ENCODE measurements at regions not wholly inside any gene's neighbourhood (a gene's known extent, or its start where the extent isn't known, plus 50 kb on each side); places are given as distances from the start of the nearest gene placed in this dataset.

DNA sequence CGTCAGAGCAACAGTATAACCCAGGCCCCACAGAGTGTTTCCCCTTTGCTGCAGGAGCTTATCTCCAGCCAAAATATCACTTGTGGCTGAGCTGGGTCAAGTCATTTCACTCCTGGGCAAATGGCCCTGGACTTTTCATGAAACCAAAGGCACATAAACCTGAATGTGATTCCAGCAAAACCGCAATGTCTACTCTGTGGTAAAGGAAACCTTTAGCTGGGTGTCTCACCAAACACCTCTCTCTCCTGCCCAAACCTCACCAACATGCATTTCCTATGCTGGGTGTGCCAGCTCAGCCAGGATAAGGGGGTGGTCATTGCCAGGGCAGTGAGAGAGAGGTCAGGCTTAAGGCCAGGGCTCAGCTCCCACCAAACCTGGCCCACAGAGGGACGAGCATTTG lies 67.4 kb downstream of the GTPBP8 start:
- Histone ChIP-seq H3K9me3 (ENCODE audit: control insufficient read depth, low read length) (no peaks in the 10 kb centered on the region), H3K27ac (ENCODE audit: low read depth, low read length) (no peak overlapping the region), H3K9ac (ENCODE audit: extremely low read depth, low read length, poor library complexity, severe bottlenecking) (no peak overlapping the region), H3K4me3 (ENCODE audit: low read length) (no peak overlapping the region), H3K4me1 (ENCODE audit: control insufficient read depth, insufficient read depth, low read length) (no peaks in the 10 kb centered on the region), H3K27me3 (ENCODE audit: control insufficient read depth, insufficient read depth, low read length, poor library complexity, severe bottlenecking) (no peaks in the 10 kb centered on the region), H3K36me3 (ENCODE audit: control insufficient read depth, insufficient read depth, low read length) (no peaks in the 10 kb centered on the region)
- 80 to 98% methylated on average over 1 to 3 of the region's 3 CpGs for WGBS, 2 experiments (ENCODE audit: insufficient coverage in 1 of 2, insufficient read length in 1 of 2)
- no peaks in the 10 kb centered on the region for H3K36me3 Mint-ChIP-seq (ENCODE audit: low read depth)
- H3K27ac Mint-ChIP-seq = no peak overlapping the region
- H3K9me3 Mint-ChIP-seq = no peaks in the 10 kb centered on the region
- H3K4me3 Mint-ChIP-seq = no peak overlapping the region
- no peaks in the 10 kb centered on the region for H3K4me1 Mint-ChIP-seq
- TF ChIP-seq, protein P1, sequence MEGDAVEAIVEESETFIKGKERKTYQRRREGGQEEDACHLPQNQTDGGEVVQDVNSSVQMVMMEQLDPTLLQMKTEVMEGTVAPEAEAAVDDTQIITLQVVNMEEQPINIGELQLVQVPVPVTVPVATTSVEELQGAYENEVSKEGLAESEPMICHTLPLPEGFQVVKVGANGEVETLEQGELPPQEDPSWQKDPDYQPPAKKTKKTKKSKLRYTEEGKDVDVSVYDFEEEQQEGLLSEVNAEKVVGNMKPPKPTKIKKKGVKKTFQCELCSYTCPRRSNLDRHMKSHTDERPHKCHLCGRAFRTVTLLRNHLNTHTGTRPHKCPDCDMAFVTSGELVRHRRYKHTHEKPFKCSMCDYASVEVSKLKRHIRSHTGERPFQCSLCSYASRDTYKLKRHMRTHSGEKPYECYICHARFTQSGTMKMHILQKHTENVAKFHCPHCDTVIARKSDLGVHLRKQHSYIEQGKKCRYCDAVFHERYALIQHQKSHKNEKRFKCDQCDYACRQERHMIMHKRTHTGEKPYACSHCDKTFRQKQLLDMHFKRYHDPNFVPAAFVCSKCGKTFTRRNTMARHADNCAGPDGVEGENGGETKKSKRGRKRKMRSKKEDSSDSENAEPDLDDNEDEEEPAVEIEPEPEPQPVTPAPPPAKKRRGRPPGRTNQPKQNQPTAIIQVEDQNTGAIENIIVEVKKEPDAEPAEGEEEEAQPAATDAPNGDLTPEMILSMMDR (conservative IDR thresholded peaks at IDR 0.05) = no peak
- no peak for DNase-seq
- no peaks in the 10 kb centered on the region for H3K27me3 Mint-ChIP-seq (ENCODE audit: insufficient read depth)

DNA sequence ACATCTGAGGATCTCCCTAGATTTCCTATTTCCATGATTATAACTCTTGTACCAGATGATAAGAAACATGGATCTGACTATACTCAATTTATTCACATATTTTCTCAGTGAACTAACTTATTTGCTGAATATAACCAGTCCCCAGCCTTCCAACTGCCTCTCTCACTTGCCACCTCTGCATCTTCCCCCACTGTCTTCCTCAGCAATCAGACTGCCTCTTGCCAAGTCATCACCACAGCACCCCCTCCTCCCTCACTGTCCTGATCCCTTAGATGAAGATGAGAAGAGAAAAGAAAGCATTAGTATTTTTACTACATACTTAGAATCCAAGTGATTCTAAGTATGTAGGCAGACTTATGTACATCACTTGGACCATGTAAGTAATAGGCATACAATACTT lies 71.9 kb downstream of the GTPBP8 start:
- Histone ChIP-seq H3K9me3 (ENCODE audit: control insufficient read depth, low read length) (no peaks in the 10 kb centered on the region), H3K27ac (ENCODE audit: low read depth, low read length) (no peak overlapping the region), H3K4me1 (ENCODE audit: control insufficient read depth, insufficient read depth, low read length) (no peaks in the 10 kb centered on the region), H3K27me3 (ENCODE audit: control insufficient read depth, insufficient read depth, low read length, poor library complexity, severe bottlenecking) (no peaks in the 10 kb centered on the region), H3K9ac (ENCODE audit: extremely low read depth, low read length, poor library complexity, severe bottlenecking) (no peak overlapping the region), H3K4me3 (ENCODE audit: low read length) (no peak overlapping the region), H3K36me3 (ENCODE audit: control insufficient read depth, insufficient read depth, low read length) (no peaks in the 10 kb centered on the region)
- DNase-seq = no peak
- Mint-ChIP-seq H3K9me3 (peaks cover 9% of the 10 kb centered on the region), H3K36me3 (ENCODE audit: low read depth) (no peaks in the 10 kb centered on the region), H3K27ac (no peak overlapping the region), H3K4me1 (no peaks in the 10 kb centered on the region), H3K27me3 (ENCODE audit: insufficient read depth) (no peaks in the 10 kb centered on the region), H3K4me3 (no peak overlapping the region)
- TF ChIP-seq, protein P1 (conservative IDR thresholded peaks at IDR 0.05) = no peak

DNA sequence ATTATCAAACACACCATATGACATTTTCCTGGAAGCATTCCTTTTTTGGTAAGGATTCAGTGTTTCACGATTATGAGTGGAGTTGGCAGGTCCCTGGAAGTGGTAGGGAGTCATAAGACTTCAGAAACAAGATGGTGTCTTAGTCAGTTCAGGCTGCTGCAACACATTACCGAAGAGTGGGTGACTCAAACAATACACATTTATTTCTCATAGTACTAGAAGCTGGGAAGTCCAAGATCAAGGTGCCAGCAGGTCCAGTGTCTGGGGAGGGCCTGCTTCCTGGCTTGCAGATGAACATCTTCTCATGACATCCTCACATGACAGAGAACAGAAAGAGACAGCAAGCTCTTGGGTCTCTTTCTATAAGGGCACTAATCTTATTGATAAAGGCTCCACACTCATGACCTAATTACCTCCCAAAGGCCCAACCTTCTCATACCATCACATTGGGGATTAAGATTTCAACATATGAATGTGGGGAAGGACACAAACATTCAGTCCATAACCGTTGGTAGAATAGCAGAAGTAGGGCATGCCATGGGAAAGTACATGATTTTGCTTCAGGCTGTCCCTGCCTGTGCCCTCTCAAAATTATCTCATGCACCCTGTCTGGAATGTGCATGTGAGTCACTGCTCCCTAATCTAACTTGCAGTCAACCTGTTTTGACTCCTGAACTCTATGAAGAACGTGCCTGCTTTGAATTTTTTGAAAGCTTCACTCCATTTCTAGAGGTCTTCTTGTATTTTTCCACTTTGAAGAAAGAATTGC lies 72.5 kb downstream of the GTPBP8 start:
- TF ChIP-seq, protein P1 (conservative IDR thresholded peaks at IDR 0.05) = no peak
- no peak overlapping the region for H3K27ac Mint-ChIP-seq
- no peaks in the 10 kb centered on the region for H3K4me1 ChIP-seq (ENCODE audit: control insufficient read depth, insufficient read depth, low read length)
- no peak for DNase-seq
- H3K9me3 ChIP-seq (ENCODE audit: control insufficient read depth, low read length) = no peaks in the 10 kb centered on the region
- 83 to 90% methylated on average over 3 to 4 of the region's 4 CpGs for WGBS, 2 experiments (ENCODE audit: insufficient coverage in 1 of 2, insufficient read length in 1 of 2)
- no peaks in the 10 kb centered on the region for H3K36me3 Mint-ChIP-seq (ENCODE audit: low read depth)
- no peak overlapping the region for H3K27ac ChIP-seq (ENCODE audit: low read depth, low read length)
- no peak overlapping the region for H3K4me3 Mint-ChIP-seq
- H3K27me3 ChIP-seq (ENCODE audit: control insufficient read depth, insufficient read depth, low read length, poor library complexity, severe bottlenecking) = no peaks in the 10 kb centered on the region
- H3K9me3 Mint-ChIP-seq = peaks cover 9% of the 10 kb centered on the region
- H3K4me3 ChIP-seq (ENCODE audit: low read length) = no peak overlapping the region
- H3K4me1 Mint-ChIP-seq = no peaks in the 10 kb centered on the region
- no peak overlapping the region for H3K9ac ChIP-seq (ENCODE audit: extremely low read depth, low read length, poor library complexity, severe bottlenecking)
- no peaks in the 10 kb centered on the region for H3K36me3 ChIP-seq (ENCODE audit: control insufficient read depth, insufficient read depth, low read length)
- H3K27me3 Mint-ChIP-seq (ENCODE audit: insufficient read depth) = no peaks in the 10 kb centered on the region

Data from endodermal cell (in vitro differentiated cells).